Retina (tissue), 1 donor: ENCODE measurements at regions not wholly inside any gene's neighbourhood (a gene's known extent, or its start where the extent isn't known, plus 50 kb on each side); places are given as distances from the start of the nearest gene placed in this dataset.
"Not testable (repeated sequence)": the region's sequence is repeated elsewhere in the genome, so short reads cannot be mapped to it uniquely, and the experiment has no call there.

ENCODE experiments used
- DNase-seq: peaks from one replicate; pipeline ENCODE4 v3.0.0-alpha.2; 2016

- DNase-seq, result no peak
Observed at GRCh38 chr13:73321043-73321442, 262.2 kb downstream of the KLF5 start.

- DNase-seq, result no peak
Observed at GRCh38 chr13:73317140-73317539, 258.3 kb downstream of the KLF5 start.

DNA sequence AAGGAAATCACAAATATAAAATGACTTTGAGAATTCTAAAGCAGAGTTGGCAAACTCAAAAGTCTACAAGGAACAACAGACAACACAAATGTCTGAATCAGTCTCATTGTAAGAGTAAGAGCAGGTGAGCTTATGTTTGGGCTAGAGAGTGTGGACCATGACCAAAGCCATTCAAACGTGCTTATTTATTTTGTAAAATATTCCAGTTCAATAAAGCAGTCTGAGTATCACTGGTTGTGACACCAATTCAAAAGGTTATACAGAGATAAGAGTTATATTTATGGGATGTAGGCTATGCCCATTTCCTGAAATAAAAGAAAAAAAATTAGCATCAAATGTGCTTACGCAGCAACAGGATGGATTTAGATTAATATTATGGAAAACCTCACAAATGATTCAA is 251.6 kb downstream of the KLF5 start:
- DNase-seq, result no peak

GRCh38 chr13:73307481-73307880 is 248.7 kb downstream of the KLF5 start:
- no peak for DNase-seq

DNA sequence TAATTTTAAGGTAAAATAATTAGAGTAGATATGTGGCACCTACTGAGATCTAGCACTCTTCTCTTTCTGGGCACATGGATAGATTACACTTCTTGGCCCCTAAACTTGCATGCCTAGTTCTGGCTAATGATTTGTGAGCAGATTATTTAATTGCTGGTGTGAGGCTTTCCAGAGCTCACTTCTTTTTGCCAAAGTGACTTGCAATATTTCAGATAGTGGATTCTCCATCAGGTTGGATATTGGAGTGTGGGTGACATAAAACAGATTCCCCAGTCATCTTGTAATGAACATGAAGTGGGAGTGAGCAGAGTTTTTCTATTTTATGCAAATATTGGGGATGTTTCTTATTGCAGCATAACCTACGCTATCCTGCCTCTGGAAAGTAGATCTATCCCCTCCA is 247.9 kb downstream of the KLF5 start:
- no peak for DNase-seq

DNA sequence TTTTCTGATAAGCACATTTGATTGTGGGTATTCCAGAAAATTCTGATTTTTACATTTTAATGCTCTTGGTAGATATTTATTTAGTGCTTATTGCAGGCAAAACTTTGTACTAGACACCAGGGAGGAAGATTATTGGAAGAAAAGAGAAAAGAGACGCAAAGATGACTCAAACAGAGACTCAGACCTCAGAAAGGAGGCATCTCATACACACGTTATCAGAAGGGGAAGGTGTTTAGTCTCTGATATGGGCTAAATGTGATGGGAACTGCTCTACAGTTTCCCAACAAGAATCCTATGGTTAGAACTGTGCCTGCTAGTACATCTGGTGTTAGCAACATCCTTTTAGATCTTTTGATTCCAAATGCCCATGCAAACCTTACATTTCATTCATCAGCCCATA is 245.6 kb downstream of the KLF5 start:
- no peak for DNase-seq

DNA sequence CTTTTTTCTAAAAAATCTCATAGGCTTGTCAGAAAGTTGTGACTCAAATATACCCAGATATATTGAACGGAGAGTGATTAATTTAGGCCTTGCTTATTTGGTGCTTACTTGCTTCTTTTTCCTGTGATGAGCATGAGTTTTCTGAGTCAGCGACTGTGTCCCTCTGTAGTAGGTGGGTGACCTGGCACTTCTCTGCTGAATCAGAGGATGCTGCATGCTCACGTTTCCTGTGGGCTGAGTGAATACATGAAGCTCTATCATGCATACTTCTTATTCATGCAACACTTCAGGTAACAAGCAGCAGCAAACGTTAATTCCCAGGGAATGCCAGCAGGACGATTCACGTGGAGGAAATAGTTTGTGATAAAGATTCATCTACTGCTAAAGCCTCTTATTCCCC is 245.0 kb downstream of the KLF5 start:
- no peak for DNase-seq

- not testable (repeated sequence) for DNase-seq
Observed at GRCh38 chr13:73301622-73302021, 242.8 kb downstream of the KLF5 start.

GRCh38 chr13:73300718-73301425 is 242.1 kb downstream of the KLF5 start:
- no peak for DNase-seq

GRCh38 chr13:73299787-73300186 is 241.0 kb downstream of the KLF5 start:
- DNase-seq, result no peak

DNA sequence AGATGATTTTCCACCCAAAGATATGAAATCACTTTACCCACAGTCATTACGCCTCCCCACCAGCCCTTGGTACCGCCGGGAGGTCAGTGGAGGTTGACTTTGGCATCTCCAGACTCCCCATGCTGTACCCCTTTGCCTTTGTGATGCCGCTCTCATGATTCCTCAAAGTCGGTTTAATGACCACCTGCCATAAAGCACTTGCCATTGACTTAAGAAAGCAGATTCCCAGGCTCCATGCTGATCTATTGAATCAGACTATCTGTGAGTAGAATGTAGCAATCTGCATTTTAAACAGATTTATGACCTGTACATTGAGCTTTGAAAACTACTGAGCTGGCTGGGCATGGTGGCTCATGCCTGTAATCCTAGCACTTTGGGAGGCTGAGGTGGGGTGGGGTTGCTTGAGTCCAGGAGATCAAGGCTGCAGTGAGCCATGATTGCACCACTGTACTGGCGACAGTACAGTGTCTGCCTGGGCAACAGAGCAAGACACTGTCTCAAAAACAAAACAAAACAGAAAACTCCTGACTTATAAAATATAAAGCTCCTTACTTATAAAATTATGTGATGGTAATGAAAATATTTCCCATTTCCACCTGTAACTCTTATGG is 235.2 kb downstream of the KLF5 start:
- no peak for DNase-seq

- DNase-seq, result no peak
Observed at GRCh38 chr13:73292127-73292526, 233.3 kb downstream of the KLF5 start.

DNA sequence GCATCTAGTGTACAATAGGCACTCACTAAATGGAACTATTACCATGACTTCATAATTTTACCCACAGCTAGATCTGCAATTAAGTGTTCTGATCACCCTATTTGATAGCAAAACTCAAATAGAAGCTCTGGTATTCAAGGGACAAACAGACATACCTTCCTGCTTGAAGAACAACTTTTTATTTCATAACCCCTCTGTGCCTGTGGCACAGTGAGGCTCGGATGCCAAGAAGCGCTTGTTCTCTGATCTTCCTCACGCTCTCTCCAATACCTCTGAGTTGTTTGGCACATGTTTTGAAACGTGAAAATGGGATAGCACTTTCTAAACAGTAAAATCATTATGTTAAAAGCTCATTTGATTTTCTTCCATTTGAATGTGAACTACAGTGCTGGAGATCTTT is 232.0 kb downstream of the KLF5 start:
- no peak for DNase-seq

- no peak for DNase-seq
Observed at GRCh38 chr13:73288596-73288995, 229.8 kb downstream of the KLF5 start.

- DNase-seq, result no peak
Observed at GRCh38 chr13:73287831-73288230, 229.0 kb downstream of the KLF5 start.

GRCh38 chr13:73286942-73287620 is 228.3 kb downstream of the KLF5 start:
- no peak for DNase-seq

DNA sequence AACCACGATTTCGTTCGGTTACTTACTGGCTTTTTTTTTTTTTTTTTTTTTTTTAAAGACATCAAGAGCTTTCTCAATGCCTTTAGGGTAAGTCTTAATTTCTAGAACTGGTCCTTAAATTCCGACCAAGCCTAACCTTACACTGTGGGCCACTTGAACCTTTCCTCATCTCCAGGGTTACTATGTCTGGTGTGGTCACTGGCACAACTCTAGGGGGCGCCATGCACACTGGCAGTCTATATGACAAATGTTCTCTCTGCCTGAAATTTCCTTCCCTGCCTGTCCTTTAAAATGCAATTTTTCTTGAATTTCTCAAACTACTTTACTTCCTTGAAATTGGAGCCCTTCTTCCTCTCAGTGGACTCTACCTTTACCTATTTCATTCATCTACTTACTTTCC is 227.4 kb downstream of the KLF5 start:
- DNase-seq, result no peak

GRCh38 chr13:73284081-73284874 is 225.5 kb downstream of the KLF5 start:
- no peak for DNase-seq

- DNase-seq, result no peak
Observed at GRCh38 chr13:73283636-73284035, 224.8 kb downstream of the KLF5 start.

- no peak for DNase-seq
Observed at GRCh38 chr13:73281746-73282145, 222.9 kb downstream of the KLF5 start.

GRCh38 chr13:73278186-73278585 is 219.4 kb downstream of the KLF5 start:
- DNase-seq, result no peak

DNA sequence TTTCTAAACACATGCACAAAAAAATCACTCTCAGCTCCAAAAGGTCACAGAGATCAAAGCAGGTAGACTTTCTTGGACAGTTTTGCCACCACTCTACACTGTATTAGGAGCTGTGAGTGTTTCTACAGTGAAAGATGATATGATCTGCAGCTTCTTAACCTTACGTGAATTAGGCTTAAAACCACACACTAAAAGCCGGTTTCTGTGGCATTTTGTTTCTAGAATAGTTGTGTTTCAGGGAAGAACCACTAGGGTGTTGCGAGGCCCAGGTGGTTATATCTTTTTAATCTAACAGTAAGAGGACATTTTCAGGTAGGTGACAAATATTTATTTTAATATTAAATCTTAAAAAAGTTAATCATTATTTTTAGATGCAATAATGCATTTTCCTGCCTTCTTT is 216.4 kb downstream of the KLF5 start:
- DNase-seq, result no peak

- DNase-seq, result no peak
Observed at GRCh38 chr13:73274147-73274546, 215.3 kb downstream of the KLF5 start.

DNA sequence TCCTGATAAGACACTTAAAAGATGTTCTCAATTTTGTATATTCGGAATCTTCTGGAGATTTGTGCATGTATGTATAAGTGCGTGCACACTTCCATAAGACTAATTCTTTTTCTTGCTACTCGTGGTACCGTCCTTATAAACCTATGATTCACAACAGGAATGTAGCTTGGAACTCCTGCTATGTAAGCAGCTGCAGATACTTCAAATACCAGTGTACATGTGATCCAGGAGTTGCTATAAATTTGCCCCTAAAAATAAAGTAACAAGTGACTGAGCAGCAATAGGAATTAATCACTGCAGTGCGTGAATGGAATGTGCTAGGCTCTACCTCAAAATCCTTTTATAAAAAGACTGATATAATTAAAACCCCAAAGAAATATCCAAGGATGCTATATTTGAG is 214.9 kb downstream of the KLF5 start:
- DNase-seq, result no peak
